OCI-LY1 (cell line): ENCODE measurements at regions not wholly inside any gene's neighbourhood (a gene's known extent, or its start where the extent isn't known, plus 50 kb on each side); places are given as distances from the start of the nearest gene placed in this dataset.
A peak's percentile ranks its signal among the peaks of the same experiment; 100 is the strongest.

Experiments
- H2AFZ ChIP-seq: fragments of 200-600 bp; sonication (generic), shearing (Covaris generic); 2 replicates; pipeline ENCODE4 v1.6.0; 2014; ENCODE audit warnings: antibody characterized with exemption, mild to moderate bottlenecking, low read length
- H3F3A ChIP-seq: fragments of 200-600 bp; sonication (generic), shearing (Covaris generic); 2 replicates; pipeline ENCODE4 v1.6.0; 2014; ENCODE audit warnings: mild to moderate bottlenecking, antibody characterized with exemption, low read length, moderate library complexity; ENCODE audit not compliant: insufficient read depth
- H3K27ac ChIP-seq: fragments of 200-600 bp; sonication (generic); 2 replicates; pipeline ENCODE4 v1.5.1; 2014; ENCODE audit warnings: low read length, mixed run types, mild to moderate bottlenecking, low read depth; ENCODE audit not compliant: poor library complexity, severe bottlenecking
- H3K27me3 ChIP-seq: fragments of 200-600 bp; sonication (generic); 2 replicates; pipeline ENCODE4 v1.6.0; 2014; ENCODE audit warnings: antibody characterized with exemption, mild to moderate bottlenecking, low read length, moderate library complexity; ENCODE audit not compliant: insufficient read depth
- H3K36me3 ChIP-seq: fragments of 200-600 bp; sonication (generic); 2 replicates; pipeline ENCODE4 v1.6.1; 2014; ENCODE audit warnings: mild to moderate bottlenecking, antibody characterized with exemption, low read length, moderate library complexity, mixed read lengths; ENCODE audit not compliant: insufficient read depth
- H3K4me1 ChIP-seq: fragments of 200-600 bp; sonication (generic); 2 replicates; pipeline ENCODE4 v1.5.1; 2014; ENCODE audit warnings: mild to moderate bottlenecking, low read length, moderate library complexity; ENCODE audit not compliant: insufficient read depth, severe bottlenecking
- H3K4me2 ChIP-seq: fragments of 200-600 bp; sonication (generic), shearing (Covaris generic); 2 replicates; pipeline ENCODE4 v1.6.1; 2014; ENCODE audit warnings: low read length
- H3K4me3 ChIP-seq: fragments of 200-600 bp; sonication (generic); 2 replicates; pipeline ENCODE4 v1.5.1; 2014; ENCODE audit warnings: low read length, low read depth, mild to moderate bottlenecking, mixed read lengths; ENCODE audit not compliant: poor library complexity, severe bottlenecking
- H3K79me2 ChIP-seq: fragments of 200-600 bp; shearing (Covaris generic); 2 replicates; pipeline ENCODE4 v1.6.1; 2016; ENCODE audit warnings: mixed run types, low read length, mixed read lengths; ENCODE audit not compliant: insufficient read depth
- H3K9ac ChIP-seq: fragments of 200-600 bp; sonication (generic), shearing (Covaris generic); 2 replicates; pipeline ENCODE4 v1.6.1; 2014; ENCODE audit warnings: mild to moderate bottlenecking, low read length, mixed read lengths
- H3K9me2 ChIP-seq: fragments of 200-600 bp; sonication (generic), shearing (Covaris generic); 2 replicates; pipeline ENCODE4 v1.6.1; 2014; ENCODE audit warnings: low read depth, mild to moderate bottlenecking, low read length, mixed read lengths
- H3K9me3 ChIP-seq: fragments of 200-600 bp; shearing (Covaris generic); 2 replicates; pipeline ENCODE4 v1.6.1; 2014; ENCODE audit warnings: low read length, mixed read lengths
- H4K20me1 ChIP-seq: fragments of 200-600 bp; sonication (generic), shearing (Covaris generic); 2 replicates; pipeline ENCODE4 v1.6.0; 2016; ENCODE audit warnings: mild to moderate bottlenecking, low read length; ENCODE audit not compliant: insufficient read depth
- CTCF ChIP-seq: fragments of 200-600 bp; sonication (generic), shearing (Covaris generic); IDR thresholded peaks from 2 replicates; pipeline ENCODE4 v1.5.1; 2017; ENCODE audit warnings: mild to moderate bottlenecking, antibody characterized with exemption, low read length, moderate library complexity, mixed read lengths
- EZH2 ChIP-seq: fragments of 200-600 bp; sonication (generic), shearing (Covaris generic); IDR thresholded peaks from 2 replicates; pipeline ENCODE4 v1.8.0; 2017; ENCODE audit warnings: borderline replicate concordance, mixed run types, mild to moderate bottlenecking, antibody characterized with exemption, low read length, moderate library complexity, mixed read lengths

GRCh38 chr6:28587746-28588075 is 62.0 kb downstream of the GPX5 start:
- Histone ChIP-seq H3K27ac (no peak overlapping the region), H3K4me2 (peak overlapping the region; percentile 24; the same call in 1 of the 2 replicates), H3K9me2 (no peaks in the 10 kb centered on the region), H2AFZ (no peak overlapping the region), H3K27me3 (peaks cover 3% of the 10 kb centered on the region; the same call in 1 of the 2 replicates), H3K79me2 (no peaks in the 10 kb centered on the region), H3K36me3 (no peaks in the 10 kb centered on the region), H3K4me3 (no peak overlapping the region), H3F3A (no peaks in the 10 kb centered on the region), H3K9me3 (no peaks in the 10 kb centered on the region), H4K20me1 (no peaks in the 10 kb centered on the region), H3K9ac (no peak overlapping the region), H3K4me1 (no peaks in the 10 kb centered on the region)
- TF ChIP-seq EZH2, result no peak
- TF ChIP-seq CTCF, result no peak

- no peaks in the 10 kb centered on the region for H3F3A ChIP-seq
Measured at GRCh38 chr6:28588666-28589065, 63.0 kb downstream of the GPX5 start.

GRCh38 chr6:28589234-28589956 is 63.7 kb downstream of the GPX5 start:
- no peaks in the 10 kb centered on the region for H3K79me2 ChIP-seq
- TF ChIP-seq CTCF, result no peak
- no peak for TF ChIP-seq EZH2
- no peaks in the 10 kb centered on the region for H3F3A ChIP-seq
- H3K36me3 ChIP-seq, result no peaks in the 10 kb centered on the region
- 0 out of 2 replicates have a peak overlapping the region, but pooled peaks have one; percentile 20 for H3K4me2 ChIP-seq
- no peak overlapping the region for H2AFZ ChIP-seq
- H3K4me1 ChIP-seq, result no peaks in the 10 kb centered on the region
- no peaks in the 10 kb centered on the region for H3K9me3 ChIP-seq
- peaks cover 3% of the 10 kb centered on the region; the same call in 1 of the 2 replicates for H3K27me3 ChIP-seq
- no peak overlapping the region for H3K9ac ChIP-seq
- H3K4me3 ChIP-seq, result no peak overlapping the region
- H3K9me2 ChIP-seq, result no peaks in the 10 kb centered on the region
- no peaks in the 10 kb centered on the region for H4K20me1 ChIP-seq
- no peak overlapping the region for H3K27ac ChIP-seq

More at GRCh38 chr6:28588666-28589065, 63.0 kb downstream of the GPX5 start:
- no peak overlapping the region for H3K4me2 ChIP-seq
- no peak overlapping the region for H3K27ac ChIP-seq
- H3K79me2 ChIP-seq, result no peaks in the 10 kb centered on the region
- no peaks in the 10 kb centered on the region for H3K36me3 ChIP-seq
- H3K9me2 ChIP-seq, result no peaks in the 10 kb centered on the region
- H3K9ac ChIP-seq, result no peak overlapping the region
- H4K20me1 ChIP-seq, result no peaks in the 10 kb centered on the region
- H3K9me3 ChIP-seq, result no peaks in the 10 kb centered on the region
- no peak overlapping the region for H3K4me3 ChIP-seq
- no peak overlapping the region for H2AFZ ChIP-seq
- TF ChIP-seq EZH2 (no peak), CTCF (no peak)
- no peaks in the 10 kb centered on the region for H3K4me1 ChIP-seq
- H3K27me3 ChIP-seq, result peaks cover 3% of the 10 kb centered on the region; the same call in 1 of the 2 replicates
